GM23338 (cell line): ENCODE measurements at regions not wholly inside any gene's neighbourhood (a gene's known extent, or its start where the extent isn't known, plus 50 kb on each side); places are given as distances from the start of the nearest gene placed in this dataset.

Experiments
- ATAC-seq: fragments of 200-7000 bp; cut with Tn5 transposase; 3 replicates; pipeline ENCODE4 v1.9.1; 2020
- DNase-seq: peaks from one replicate; pipeline ENCODE4 v3.0.0-alpha.2; 2015; ENCODE audit warnings: low spot score
- H2AFZ ChIP-seq: fragments of 200-600 bp; sonication (generic); 2 replicates; pipeline ENCODE4 v1.8.0; 2016; ENCODE audit warnings: antibody characterized with exemption, mild to moderate bottlenecking, moderate library complexity
- H3F3A ChIP-seq: fragments of 200-600 bp; sonication (generic); replicated peaks from 2 replicates; pipeline ENCODE4 v1.8.0; 2017; ENCODE audit warnings: antibody characterized with exemption, mixed run types, low read depth
- H3K27ac ChIP-seq: fragments of 200-600 bp; sonication (generic); 2 replicates; pipeline ENCODE4 v1.6.1; 2016; ENCODE audit warnings: low read depth
- H3K27me3 ChIP-seq: fragments of 200-600 bp; sonication (generic); 2 replicates; pipeline ENCODE4 v1.8.0; 2016; ENCODE audit warnings: mild to moderate bottlenecking, mixed run types, moderate library complexity; ENCODE audit not compliant: insufficient read depth
- H3K36me3 ChIP-seq: fragments of 200-600 bp; sonication (generic); 2 replicates; pipeline ENCODE4 v1.8.0; 2016; ENCODE audit warnings: mild to moderate bottlenecking; ENCODE audit not compliant: insufficient read depth
- H3K4me1 ChIP-seq: fragments of 200-600 bp; sonication (generic); 2 replicates; pipeline ENCODE4 v1.8.0; 2016; ENCODE audit warnings: mild to moderate bottlenecking, moderate library complexity; ENCODE audit not compliant: insufficient read depth
- H3K4me2 ChIP-seq: fragments of 200-600 bp; sonication (generic); 2 replicates; pipeline ENCODE4 v1.7.1; 2017; ENCODE audit warnings: mixed run types
- H3K4me3 ChIP-seq: fragments of 200-600 bp; sonication (generic); 2 replicates; pipeline ENCODE4 v1.6.1; 2016; ENCODE audit warnings: mixed run types
- H3K79me2 ChIP-seq: fragments of 200-600 bp; sonication (generic); replicated peaks from 2 replicates; pipeline ENCODE4 v1.8.0; 2017; ENCODE audit warnings: mild to moderate bottlenecking; ENCODE audit not compliant: insufficient read depth
- H3K9me2 ChIP-seq: fragments of 200-600 bp; sonication (generic); 2 replicates; pipeline ENCODE4 v1.8.0; 2017; ENCODE audit not compliant: insufficient read depth
- H4K20me1 ChIP-seq: fragments of 200-600 bp; sonication (generic); replicated peaks from 2 replicates; pipeline ENCODE4 v1.8.0; 2017; ENCODE audit warnings: mild to moderate bottlenecking; ENCODE audit not compliant: insufficient read depth
- H3K27ac Mint-ChIP-seq: 2 replicates; pipeline ENCODE4 v1.8.0; 2020; ENCODE audit warnings: inconsistent platforms, mild to moderate bottlenecking, moderate library complexity, mixed read lengths
- H3K27me3 Mint-ChIP-seq: 3 replicates; pipeline ENCODE4 v1.8.0; 2022; ENCODE audit warnings: low read depth, mild to moderate bottlenecking, moderate library complexity, mixed read lengths, inconsistent platforms; ENCODE audit not compliant: insufficient read depth, poor library complexity
- H3K36me3 Mint-ChIP-seq: 3 replicates; pipeline ENCODE4 v1.8.0; 2021; ENCODE audit warnings: low read depth, mild to moderate bottlenecking, inconsistent platforms, moderate library complexity, mixed read lengths
- H3K4me1 Mint-ChIP-seq: 3 replicates; pipeline ENCODE4 v1.8.0; 2020; ENCODE audit warnings: mild to moderate bottlenecking, inconsistent platforms, mixed read lengths
- H3K4me3 Mint-ChIP-seq: 3 replicates; pipeline ENCODE4 v1.8.0; 2021; ENCODE audit warnings: moderate library complexity, mild to moderate bottlenecking, inconsistent platforms, mixed read lengths
- H3K9me3 Mint-ChIP-seq: 3 replicates; pipeline ENCODE4 v1.8.0; 2020; ENCODE audit warnings: moderate library complexity, mild to moderate bottlenecking, inconsistent platforms, mixed read lengths
- CREB1 ChIP-seq: fragments of 250-450 bp; sonication (Bioruptor Pico); IDR thresholded peaks from 2 replicates; pipeline ENCODE4 v1.5.0; 2020; ENCODE audit warnings: low read depth, mild to moderate bottlenecking, moderate library complexity
- CTCF ChIP-seq, 2 experiments: fragments of 200-600 bp in 1 of 2; sonication (generic) in 1 of 2; conservative IDR thresholded peaks; 2 replicates each; pipeline versions ENCODE4 v1.5.1 to v1.6.1; 2016 to 2017; ENCODE audit warnings: antibody characterized with exemption in 2 of 2, low read depth in 2 of 2, mild to moderate bottlenecking in 2 of 2, moderate library complexity in 1 of 2
- EZH2 ChIP-seq: fragments of 200-600 bp; sonication (generic); IDR thresholded peaks from one replicate; pipeline ENCODE4 v1.8.0; 2017; ENCODE audit warnings: antibody characterized with exemption, mild to moderate bottlenecking, low read depth; ENCODE audit not compliant: unreplicated experiment
- EZH2phosphoT487 ChIP-seq: fragments of 200-600 bp; sonication (generic); IDR thresholded peaks from one replicate; pipeline ENCODE4 v1.8.1; 2018; ENCODE audit warnings: antibody characterized with exemption; ENCODE audit not compliant: unreplicated experiment
- JUNB ChIP-seq: IDR thresholded peaks from one replicate; pipeline ENCODE4 v1.6.1; 2016; ENCODE audit warnings: antibody characterized with exemption; ENCODE audit not compliant: unreplicated experiment
- NANOG ChIP-seq: IDR thresholded peaks from 2 replicates; pipeline ENCODE4 v1.6.1; 2016; ENCODE audit warnings: antibody characterized with exemption, borderline replicate concordance
- POLR2AphosphoS5 ChIP-seq: IDR thresholded peaks from 2 replicates; pipeline ENCODE4 v1.6.1; 2016; ENCODE audit warnings: antibody characterized with exemption, low read depth
- STAT1 ChIP-seq: IDR thresholded peaks from one replicate; pipeline ENCODE4 v1.6.1; 2016; ENCODE audit warnings: antibody characterized with exemption; ENCODE audit not compliant: unreplicated experiment
- ZNF114 ChIP-seq: fragments of 250-450 bp; sonication (Bioruptor Pico); IDR thresholded peaks from 2 replicates; pipeline ENCODE4 v1.5.0; 2020; ENCODE audit warnings: mild to moderate bottlenecking, moderate library complexity
- ZNF331 ChIP-seq: fragments of 250-450 bp; sonication (Bioruptor Pico); IDR thresholded peaks from 2 replicates; pipeline ENCODE4 v1.5.0; 2020; ENCODE audit warnings: low read depth, mild to moderate bottlenecking, moderate library complexity
- ZNF462 ChIP-seq: fragments of 250-450 bp; sonication (Bioruptor Pico); IDR thresholded peaks from 2 replicates; pipeline ENCODE4 v1.5.0; 2020; ENCODE audit warnings: mild to moderate bottlenecking, moderate library complexity
- TF ChIP-seq, protein P1 (sequence below): IDR thresholded peaks from 2 replicates; pipeline ENCODE4 v1.6.1; 2016; ENCODE audit warnings: antibody characterized with exemption
- TF ChIP-seq, protein P2 (sequence below): IDR thresholded peaks from one replicate; pipeline ENCODE4 v1.6.1; 2018; ENCODE audit warnings: antibody characterized with exemption; ENCODE audit not compliant: unreplicated experiment

DNA sequence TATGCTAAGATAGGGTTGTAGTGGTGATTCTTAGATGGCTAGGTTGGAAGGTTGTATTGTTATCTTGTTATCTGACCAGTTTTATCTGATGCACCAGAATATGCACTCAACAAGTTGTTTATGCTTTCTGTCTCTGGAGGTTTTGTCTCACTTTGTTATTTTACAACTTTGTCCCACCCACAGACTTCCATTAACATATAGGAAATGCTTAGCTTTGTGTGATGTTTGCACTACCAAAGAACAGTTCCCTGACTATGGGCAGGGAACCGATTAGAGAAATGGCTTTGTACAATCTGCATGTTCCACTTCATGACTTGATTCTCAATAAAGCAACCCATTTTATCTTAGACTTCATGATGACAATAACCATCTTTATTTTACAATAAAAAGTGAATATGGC, 160.6 kb upstream of the CDH20 start:
- Mint-ChIP-seq H3K27ac (no peak overlapping the region), H3K36me3 (peaks cover 5% of the 10 kb centered on the region; the same call in 1 of the 3 replicates), H3K9me3 (peaks cover 11% of the 10 kb centered on the region; the same call in 2 of the 3 replicates), H3K4me3 (no peak overlapping the region), H3K4me1 (peaks cover 3% of the 10 kb centered on the region; the same call in 2 of the 3 replicates), H3K27me3 (no peaks in the 10 kb centered on the region)
- Histone ChIP-seq H3K79me2 (no peaks in the 10 kb centered on the region), H3K4me2 (no peak overlapping the region), H2AFZ (no peak overlapping the region), H3K27ac (no peak overlapping the region), H3F3A (no peaks in the 10 kb centered on the region), H3K9me2 (peaks cover 3% of the 10 kb centered on the region; the same call in 1 of the 2 replicates), H3K36me3 (no peaks in the 10 kb centered on the region), H3K4me3 (no peak overlapping the region), H3K4me1 (no peaks in the 10 kb centered on the region; the same call in 1 of the 2 replicates), H4K20me1 (no peaks in the 10 kb centered on the region), H3K27me3 (no peaks in the 10 kb centered on the region)
- DNase-seq (no peak), ATAC-seq (no peak)
- TF ChIP-seq EZH2phosphoT487 = no peak
- TF ChIP-seq, protein P1, sequence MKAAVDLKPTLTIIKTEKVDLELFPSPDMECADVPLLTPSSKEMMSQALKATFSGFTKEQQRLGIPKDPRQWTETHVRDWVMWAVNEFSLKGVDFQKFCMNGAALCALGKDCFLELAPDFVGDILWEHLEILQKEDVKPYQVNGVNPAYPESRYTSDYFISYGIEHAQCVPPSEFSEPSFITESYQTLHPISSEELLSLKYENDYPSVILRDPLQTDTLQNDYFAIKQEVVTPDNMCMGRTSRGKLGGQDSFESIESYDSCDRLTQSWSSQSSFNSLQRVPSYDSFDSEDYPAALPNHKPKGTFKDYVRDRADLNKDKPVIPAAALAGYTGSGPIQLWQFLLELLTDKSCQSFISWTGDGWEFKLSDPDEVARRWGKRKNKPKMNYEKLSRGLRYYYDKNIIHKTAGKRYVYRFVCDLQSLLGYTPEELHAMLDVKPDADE = no peak
- TF ChIP-seq, protein P2, sequence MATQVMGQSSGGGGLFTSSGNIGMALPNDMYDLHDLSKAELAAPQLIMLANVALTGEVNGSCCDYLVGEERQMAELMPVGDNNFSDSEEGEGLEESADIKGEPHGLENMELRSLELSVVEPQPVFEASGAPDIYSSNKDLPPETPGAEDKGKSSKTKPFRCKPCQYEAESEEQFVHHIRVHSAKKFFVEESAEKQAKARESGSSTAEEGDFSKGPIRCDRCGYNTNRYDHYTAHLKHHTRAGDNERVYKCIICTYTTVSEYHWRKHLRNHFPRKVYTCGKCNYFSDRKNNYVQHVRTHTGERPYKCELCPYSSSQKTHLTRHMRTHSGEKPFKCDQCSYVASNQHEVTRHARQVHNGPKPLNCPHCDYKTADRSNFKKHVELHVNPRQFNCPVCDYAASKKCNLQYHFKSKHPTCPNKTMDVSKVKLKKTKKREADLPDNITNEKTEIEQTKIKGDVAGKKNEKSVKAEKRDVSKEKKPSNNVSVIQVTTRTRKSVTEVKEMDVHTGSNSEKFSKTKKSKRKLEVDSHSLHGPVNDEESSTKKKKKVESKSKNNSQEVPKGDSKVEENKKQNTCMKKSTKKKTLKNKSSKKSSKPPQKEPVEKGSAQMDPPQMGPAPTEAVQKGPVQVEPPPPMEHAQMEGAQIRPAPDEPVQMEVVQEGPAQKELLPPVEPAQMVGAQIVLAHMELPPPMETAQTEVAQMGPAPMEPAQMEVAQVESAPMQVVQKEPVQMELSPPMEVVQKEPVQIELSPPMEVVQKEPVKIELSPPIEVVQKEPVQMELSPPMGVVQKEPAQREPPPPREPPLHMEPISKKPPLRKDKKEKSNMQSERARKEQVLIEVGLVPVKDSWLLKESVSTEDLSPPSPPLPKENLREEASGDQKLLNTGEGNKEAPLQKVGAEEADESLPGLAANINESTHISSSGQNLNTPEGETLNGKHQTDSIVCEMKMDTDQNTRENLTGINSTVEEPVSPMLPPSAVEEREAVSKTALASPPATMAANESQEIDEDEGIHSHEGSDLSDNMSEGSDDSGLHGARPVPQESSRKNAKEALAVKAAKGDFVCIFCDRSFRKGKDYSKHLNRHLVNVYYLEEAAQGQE = no peak
- TF ChIP-seq JUNB = no peak
- no peak for TF ChIP-seq EZH2
- no peak for TF ChIP-seq POLR2AphosphoS5
- no peak for TF ChIP-seq ZNF114 (CRISPR knock-in tag)
- TF ChIP-seq ZNF462 (CRISPR knock-in tag) = no peak
- no peak for TF ChIP-seq CREB1 (CRISPR knock-in tag)
- TF ChIP-seq ZNF331 (CRISPR knock-in tag) = no peak
- TF ChIP-seq NANOG = no peak
- TF ChIP-seq CTCF (conservative IDR thresholded peaks at IDR 0.05; ENCODE audit: low read depth in 2 of 2) = no peak
- TF ChIP-seq STAT1 = no peak
